Endothelial cell of umbilical vein (primary cell): ENCODE measurements at regions not wholly inside any gene's neighbourhood (a gene's known extent, or its start where the extent isn't known, plus 50 kb on each side); places are given as distances from the start of the nearest gene placed in this dataset.

ENCODE experiments used
- CTCF ChIP-seq, 2 donors: IDR thresholded peaks; 1 replicate in 1 of 2; 2 replicates in 1 of 2; pipeline ENCODE4 v1.5.1; 2011; ENCODE audit warnings: low read length in 2 of 2, mild to moderate bottlenecking in 2 of 2, moderate library complexity in 2 of 2, control low read depth in 1 of 2, inconsistent platforms in 1 of 2, low read depth in 1 of 2; ENCODE audit not compliant: insufficient read depth in 1 of 2; ENCODE audit errors: extremely low read depth in 1 of 2
- EZH2 ChIP-seq: IDR thresholded peaks from 2 replicates; pipeline ENCODE4 v1.6.1; 2012; ENCODE audit warnings: borderline replicate concordance, low read depth, mild to moderate bottlenecking, moderate library complexity, low read length, inconsistent platforms; ENCODE audit not compliant: severe bottlenecking
- FOS ChIP-seq: IDR thresholded peaks from 2 replicates; pipeline ENCODE4 v1.6.1; 2011; ENCODE audit warnings: mild to moderate bottlenecking, low read length, moderate library complexity, borderline replicate concordance; ENCODE audit not compliant: insufficient read depth
- JUN ChIP-seq: IDR thresholded peaks from 2 replicates; pipeline ENCODE4 v1.6.1; 2011; ENCODE audit warnings: borderline replicate concordance, low read depth; ENCODE audit not compliant: insufficient read length, insufficient read depth
- MAX ChIP-seq: IDR thresholded peaks from 2 replicates; pipeline ENCODE4 v1.6.1; 2011; ENCODE audit not compliant: insufficient read depth, insufficient read length
- MYC ChIP-seq: IDR thresholded peaks from one replicate; pipeline ENCODE4 v1.6.1; 2011; ENCODE audit warnings: mild to moderate bottlenecking, low read depth, low read length
- POLR2A ChIP-seq: IDR thresholded peaks from 2 replicates; pipeline ENCODE4 v1.6.1; 2012; ENCODE audit warnings: low read depth, mild to moderate bottlenecking, control low read depth, low read length
- POLR2AphosphoS5 ChIP-seq: IDR thresholded peaks from 2 replicates; pipeline ENCODE4 v1.6.1; 2012; ENCODE audit warnings: low read depth, mild to moderate bottlenecking, control low read depth, low read length, moderate library complexity; ENCODE audit not compliant: insufficient read depth

GRCh38 chr10:56068473-56069263 lies 292.4 kb downstream of the ZWINT start:
- no peak for TF ChIP-seq CTCF (IDR thresholded peaks at IDR 0.05; ENCODE audit: extremely low read depth in 1 of 2, insufficient read depth in 1 of 2, low read depth in 1 of 2, low read length in 2 of 2)
- TF ChIP-seq MAX: no peak
- TF ChIP-seq POLR2AphosphoS5: no peak
- no peak for TF ChIP-seq POLR2A
- TF ChIP-seq EZH2: no peak
- TF ChIP-seq JUN: no peak
- no peak for TF ChIP-seq FOS
- TF ChIP-seq MYC: no peak
